Esophagus squamous epithelium (tissue), 5 donors: ENCODE measurements at regions not wholly inside any gene's neighbourhood (a gene's known extent, or its start where the extent isn't known, plus 50 kb on each side); places are given as distances from the start of the nearest gene placed in this dataset.

Source experiments
- DNase-seq: peaks from one replicate; lab custom pipeline; 2025; lab: John Stamatoyannopoulos, UW
- H3K27ac ChIP-seq, 4 donors: fragments of 200-600 bp; sonication (generic); one replicate each; pipeline ENCODE4 v1.5.1; 2016 to 2019; ENCODE audit warnings: mild to moderate bottlenecking in 1 of 4
- H3K27me3 ChIP-seq, 4 donors: fragments of 200-600 bp; sonication (generic); 1 replicate in 3 of 4; 2 replicates in 1 of 4; pipeline versions ENCODE4 v1.5.1 to v1.6.0; 2017 to 2021; ENCODE audit warnings: antibody characterized with exemption in 1 of 4
- H3K36me3 ChIP-seq, 3 donors: fragments of 200-600 bp; sonication (generic); one replicate each; pipeline ENCODE4 v1.5.1; 2016 to 2019
- H3K4me1 ChIP-seq, 3 donors: fragments of 200-600 bp; sonication (generic); one replicate each; pipeline ENCODE4 v1.5.1; 2017 to 2019
- H3K4me3 ChIP-seq, 4 donors: fragments of 200-600 bp; sonication (generic); 1 replicate in 3 of 4; 2 replicates in 1 of 4; pipeline ENCODE4 v1.5.1; 2016 to 2019; ENCODE audit warnings: mild to moderate bottlenecking in 2 of 4, moderate library complexity in 1 of 4
- H3K9me3 ChIP-seq, 3 donors: fragments of 200-600 bp; sonication (generic); one replicate each; pipeline ENCODE4 v1.5.1; 2016 to 2019
- CTCF ChIP-seq, 6 experiments: fragments of 450-650 bp in 4 of 6; fragments of 200-600 bp in 2 of 6; sonication (generic) in 2 of 6; IDR thresholded peaks; one replicate each; pipeline ENCODE4 v1.5.1; 2016 to 2019; ENCODE audit warnings: antibody characterized with exemption in 6 of 6, mild to moderate bottlenecking in 4 of 6, moderate library complexity in 4 of 6
- WGBS, 2 donors: methylation state at CpG; one replicate each; pipeline ENCODE4 v1.1.5; 2018; 5-methylcytosine and 5-hydroxymethylcytosine counted together
- intact Hi-C: fragments of 100-400 bp; cut with DNase I; formaldehyde crosslinking; loops from one replicate; pipeline ENCODE4 v1.15.0; 2022
- small RNA-seq, 4 donors: library from RNA; depleted of rRNA; stranded (forward); fragments of <200 nt; gene quantifications; one replicate each; pipeline ENCODE3, GENCODE V24; 2016
- donor health status: DM: yes; HTN: yes; CAD: no.

- no peak for DNase-seq
- 77 to 81% methylated on average over 1 of the region's 1 CpG for WGBS, 2 donors
- Histone ChIP-seq H3K9me3 (no peaks in the 10 kb centered on the region), H3K36me3 (no peaks in the 10 kb centered on the region), H3K27me3 (no peaks in the 10 kb centered on the region), H3K27ac (no peak overlapping the region), H3K4me3 (no peak overlapping the region), H3K4me1 (no peaks in the 10 kb centered on the region)
- intact Hi-C loops, result no loop called here
- TF ChIP-seq CTCF (IDR thresholded peaks at IDR 0.05), result no peak
Observed at GRCh38 chr13:31980830-31981229, 50.7 kb upstream of the FRY start.

Small RNA genes lying in the stretch of these regions (small RNA-seq; reads per million reads assigned to genes)
- gene RF00017, result 0 reads per million in 4 donors
